GM10248 (cell line): ENCODE measurements at regions not wholly inside any gene's neighbourhood (a gene's known extent, or its start where the extent isn't known, plus 50 kb on each side); places are given as distances from the start of the nearest gene placed in this dataset.

ENCODE experiments used
- CTCF ChIA-PET: fragments of 300-600 bp; sonication (Branson Sonifier 250); formaldehyde crosslinking; extraction: SDS; loops from one replicate; lab custom pipeline; 2021; ENCODE audit warnings: antibody characterized with exemption; lab: Yijun Ruan, JAX
- POLR2A ChIA-PET: fragments of 350-650 bp; sonication (Branson Sonifier 250); formaldehyde crosslinking; extraction: SDS; loops from one replicate; lab custom pipeline; 2020; ENCODE audit warnings: antibody characterized with exemption; lab: Yijun Ruan, JAX
- DNase-seq: peaks from one replicate; pipeline ENCODE4 v3.0.0; 2012; ENCODE audit errors: extremely low spot score
- CTCF ChIP-seq: IDR thresholded peaks from 2 replicates; pipeline ENCODE4 v1.5.1; 2012; ENCODE audit warnings: mild to moderate bottlenecking, low read depth; ENCODE audit errors: extremely low read depth, missing control alignments, control extremely low read depth

- no peak for TF ChIP-seq CTCF
- DNase-seq, result no peak
- ChIA-PET CTCF (interaction anchor here (0.8 to 1.5 kb wide), 2 partner anchors 11 to 75 kb away, joined by 3 read pairs; no protein-coding TSS in a partner anchor), POLR2A (no interaction called here)
Observed at GRCh38 chr13:38167164-38167822, 182.4 kb upstream of the UFM1 start.

- ChIA-PET POLR2A (no interaction called here), CTCF (interaction anchor here (0.8 to 1.5 kb wide), 2 partner anchors 12 to 74 kb away, joined by 3 read pairs; no protein-coding TSS in a partner anchor)
- no peak for TF ChIP-seq CTCF
- no peak for DNase-seq
Observed at GRCh38 chr13:38166116-38166515, 183.5 kb upstream of the UFM1 start.

- ChIA-PET POLR2A (no interaction called here), CTCF (no interaction called here)
- no peak for DNase-seq
- no peak for TF ChIP-seq CTCF
Observed at GRCh38 chr13:38160131-38160530, 189.5 kb upstream of the UFM1 start.

- no peak for TF ChIP-seq CTCF
- no peak for DNase-seq
- POLR2A ChIA-PET, result no interaction called here
- CTCF ChIA-PET, result no interaction called here
Observed at GRCh38 chr13:38159710-38160109, 189.9 kb upstream of the UFM1 start.

- ChIA-PET CTCF (no interaction called here), POLR2A (no interaction called here)
- no peak for DNase-seq
- no peak for TF ChIP-seq CTCF
Observed at GRCh38 chr13:38147050-38147449, 202.6 kb upstream of the UFM1 start.

GRCh38 chr13:38141792-38142191, 207.9 kb upstream of the UFM1 start:
- no peak for DNase-seq
- no peak for TF ChIP-seq CTCF
- ChIA-PET POLR2A (no interaction called here), CTCF (interaction anchor here (1.4 kb wide), 1 partner anchor 14 kb away, joined by 3 read pairs; no protein-coding TSS in a partner anchor)
